Ascending aorta (tissue), 2 donors: ENCODE measurements at regions not wholly inside any gene's neighbourhood (a gene's known extent, or its start where the extent isn't known, plus 50 kb on each side); places are given as distances from the start of the nearest gene placed in this dataset.

Source experiments
- DNase-seq, 2 donors: peaks; one replicate each; pipeline ENCODE4 v3.0.0-alpha.2; 2019; ENCODE audit warnings: low spot score in 2 of 2
- H3K27ac ChIP-seq, 2 donors: fragments of 200-600 bp; sonication (generic); one replicate each; pipeline ENCODE4 v1.5.1; 2016 to 2017; ENCODE audit warnings: mild to moderate bottlenecking in 1 of 2
- H3K27me3 ChIP-seq: fragments of 200-600 bp; sonication (generic); one replicate; pipeline ENCODE4 v1.5.1; 2017
- H3K36me3 ChIP-seq, 2 donors: fragments of 200-600 bp; sonication (generic); one replicate each; pipeline ENCODE4 v1.5.1; 2016
- H3K4me1 ChIP-seq, 2 donors: fragments of 200-600 bp; sonication (generic); one replicate each; pipeline ENCODE4 v1.5.1; 2016 to 2017; ENCODE audit warnings: mild to moderate bottlenecking in 1 of 2
- H3K4me3 ChIP-seq, 2 donors: fragments of 200-600 bp; sonication (generic); one replicate each; pipeline ENCODE4 v1.5.1; 2016 to 2017; ENCODE audit warnings: mild to moderate bottlenecking in 1 of 2
- H3K9me3 ChIP-seq, 2 donors: fragments of 200-600 bp; sonication (generic); one replicate each; pipeline ENCODE4 v1.5.1; 2016
- intact Hi-C: fragments of 100-400 bp; cut with DNase I; formaldehyde crosslinking; loops from one replicate; pipeline ENCODE4 v1.15.1; 2023
- TF ChIP-seq, protein P1 (sequence below), 3 experiments: fragments of 200-600 bp in 2 of 3; fragments of 450-650 bp in 1 of 3; sonication (generic) in 2 of 3; IDR thresholded peaks; one replicate each; pipeline ENCODE4 v1.5.1; 2016 to 2019; ENCODE audit warnings: antibody characterized with exemption in 3 of 3, mild to moderate bottlenecking in 1 of 3, moderate library complexity in 1 of 3

DNA sequence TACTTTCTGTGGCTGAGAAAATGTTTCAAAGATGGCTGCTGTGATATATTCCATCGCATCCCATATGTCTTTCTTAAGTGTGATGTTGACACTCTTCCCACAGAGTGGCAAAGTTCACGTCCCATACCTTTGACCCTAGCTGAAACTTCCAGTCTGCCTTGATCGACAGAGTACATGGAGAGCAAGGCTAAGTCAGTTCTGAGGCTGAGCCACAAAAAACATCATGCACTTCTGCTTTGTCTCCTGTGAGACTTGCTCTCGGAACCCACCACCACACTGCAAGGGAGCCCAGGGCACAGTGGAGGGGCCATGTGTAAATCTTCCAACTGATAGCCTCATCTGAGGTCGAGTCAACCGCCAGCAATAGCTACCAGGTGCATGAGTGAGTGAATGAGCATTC is 431.9 kb upstream of the RUNX1 start:
- DNase-seq, result no peak
- intact Hi-C loops, result no loop called here
- no peaks in the 10 kb centered on the region for H3K36me3 ChIP-seq
- no peaks in the 10 kb centered on the region for H3K27me3 ChIP-seq
- H3K9me3 ChIP-seq, result no peaks in the 10 kb centered on the region
- TF ChIP-seq, protein P1, sequence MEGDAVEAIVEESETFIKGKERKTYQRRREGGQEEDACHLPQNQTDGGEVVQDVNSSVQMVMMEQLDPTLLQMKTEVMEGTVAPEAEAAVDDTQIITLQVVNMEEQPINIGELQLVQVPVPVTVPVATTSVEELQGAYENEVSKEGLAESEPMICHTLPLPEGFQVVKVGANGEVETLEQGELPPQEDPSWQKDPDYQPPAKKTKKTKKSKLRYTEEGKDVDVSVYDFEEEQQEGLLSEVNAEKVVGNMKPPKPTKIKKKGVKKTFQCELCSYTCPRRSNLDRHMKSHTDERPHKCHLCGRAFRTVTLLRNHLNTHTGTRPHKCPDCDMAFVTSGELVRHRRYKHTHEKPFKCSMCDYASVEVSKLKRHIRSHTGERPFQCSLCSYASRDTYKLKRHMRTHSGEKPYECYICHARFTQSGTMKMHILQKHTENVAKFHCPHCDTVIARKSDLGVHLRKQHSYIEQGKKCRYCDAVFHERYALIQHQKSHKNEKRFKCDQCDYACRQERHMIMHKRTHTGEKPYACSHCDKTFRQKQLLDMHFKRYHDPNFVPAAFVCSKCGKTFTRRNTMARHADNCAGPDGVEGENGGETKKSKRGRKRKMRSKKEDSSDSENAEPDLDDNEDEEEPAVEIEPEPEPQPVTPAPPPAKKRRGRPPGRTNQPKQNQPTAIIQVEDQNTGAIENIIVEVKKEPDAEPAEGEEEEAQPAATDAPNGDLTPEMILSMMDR (IDR thresholded peaks at IDR 0.05), result no peak
- H3K27ac ChIP-seq, result no peak overlapping the region
- no peak overlapping the region for H3K4me3 ChIP-seq
- peaks cover 0 to 3% of the 10 kb centered on the region in 2 donors for H3K4me1 ChIP-seq

DNA sequence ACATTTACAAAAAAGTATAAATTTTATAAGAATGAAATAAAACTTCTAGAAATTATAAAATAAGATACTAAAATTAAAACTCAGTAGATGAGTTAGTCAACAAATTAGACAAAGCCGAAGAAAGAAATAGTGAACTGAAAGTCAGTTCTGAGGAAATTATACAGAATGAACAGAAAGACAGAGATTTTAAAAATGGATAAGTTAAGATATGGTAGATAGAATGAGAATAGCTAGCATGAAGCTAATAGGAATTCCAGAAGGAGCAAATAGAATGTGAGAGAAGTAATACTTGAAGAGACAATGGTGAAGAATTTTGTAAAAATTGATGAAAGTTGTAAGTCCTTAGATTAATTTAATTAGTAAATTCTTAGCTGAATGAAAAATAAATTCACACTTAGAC is 430.4 kb upstream of the RUNX1 start:
- intact Hi-C loops, result no loop called here
- no peak for DNase-seq
- Histone ChIP-seq H3K4me1 (peaks cover 0 to 3% of the 10 kb centered on the region in 2 donors), H3K27ac (no peak overlapping the region), H3K9me3 (no peaks in the 10 kb centered on the region), H3K36me3 (no peaks in the 10 kb centered on the region), H3K27me3 (no peaks in the 10 kb centered on the region), H3K4me3 (no peak overlapping the region)
- TF ChIP-seq, protein P1 (IDR thresholded peaks at IDR 0.05), result no peak

DNA sequence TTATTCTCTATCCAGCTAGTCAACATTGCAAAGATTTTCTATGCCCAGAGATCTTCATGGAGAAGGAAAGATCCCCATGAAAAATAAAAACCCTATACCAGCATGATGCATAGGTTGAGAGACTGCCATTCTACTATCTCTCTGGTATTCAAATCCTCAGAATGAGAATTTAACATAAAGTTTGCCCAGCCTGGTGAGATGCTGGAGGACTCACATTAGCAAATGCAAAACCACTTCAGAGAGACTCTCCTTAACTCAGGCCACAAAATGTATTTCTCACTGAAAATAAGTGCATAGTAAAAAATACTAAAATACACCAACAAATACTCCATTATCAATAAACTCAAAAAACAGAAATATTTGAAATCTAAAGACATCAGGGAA is 430.0 kb upstream of the RUNX1 start:
- Histone ChIP-seq H3K27ac (peak overlapping the region in 1 of 2 donors; percentile 41), H3K4me3 (no peak overlapping the region), H3K9me3 (no peaks in the 10 kb centered on the region), H3K36me3 (no peaks in the 10 kb centered on the region), H3K27me3 (no peaks in the 10 kb centered on the region), H3K4me1 (peaks cover 0 to 3% of the 10 kb centered on the region in 2 donors)
- TF ChIP-seq, protein P1 (IDR thresholded peaks at IDR 0.05), result no peak
- no peak for DNase-seq
- intact Hi-C loops, result no loop called here

DNA sequence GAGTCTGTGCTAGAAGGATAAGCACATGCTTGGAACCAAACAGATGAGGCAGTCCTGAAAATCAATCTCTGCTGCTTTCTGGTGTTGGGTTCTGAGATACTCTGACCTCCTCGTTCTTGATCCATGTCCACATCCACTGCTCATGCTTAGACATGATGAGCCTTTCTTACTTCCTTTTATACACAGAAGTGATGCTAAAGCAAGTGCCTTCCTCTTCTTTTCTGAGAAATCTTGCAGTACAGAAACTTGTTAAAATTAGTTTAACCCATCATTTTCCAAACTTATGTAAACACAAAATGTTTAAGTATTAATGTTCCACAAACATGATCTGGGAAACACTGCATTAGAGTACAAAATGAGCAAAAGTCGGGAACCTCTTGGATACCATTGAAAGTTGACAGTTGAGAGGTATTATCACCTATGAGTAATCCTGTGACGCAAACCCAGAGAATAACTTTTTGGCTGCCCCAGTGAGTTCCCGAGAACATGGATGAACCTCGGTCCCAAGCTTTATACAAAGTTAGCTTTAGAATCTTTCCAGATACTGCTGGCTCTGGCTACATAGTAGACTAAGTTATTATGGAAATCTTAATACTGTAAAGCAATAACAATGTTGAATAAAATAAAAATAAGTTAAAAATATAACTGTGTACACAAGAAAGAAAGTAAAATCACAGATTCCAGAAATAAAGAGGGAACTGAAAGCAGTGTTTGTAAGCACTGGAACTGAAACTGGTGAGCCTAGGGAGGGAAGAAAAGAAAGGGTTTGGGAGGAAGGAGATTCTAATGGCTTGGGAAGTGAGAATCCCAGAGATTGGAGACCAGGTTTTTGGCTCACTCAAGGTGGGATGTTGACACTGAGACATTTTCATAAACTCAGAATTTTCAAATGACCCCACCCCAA is 429.3 kb upstream of the RUNX1 start:
- Histone ChIP-seq H3K4me3 (no peak overlapping the region), H3K27ac (peak overlapping the region in 1 of 2 donors; percentile 41), H3K4me1 (peaks cover 0 to 3% of the 10 kb centered on the region in 2 donors), H3K9me3 (no peaks in the 10 kb centered on the region), H3K36me3 (no peaks in the 10 kb centered on the region), H3K27me3 (no peaks in the 10 kb centered on the region)
- TF ChIP-seq, protein P1 (IDR thresholded peaks at IDR 0.05), result no peak
- intact Hi-C loops, result no loop called here
- DNase-seq, result no peak

DNA sequence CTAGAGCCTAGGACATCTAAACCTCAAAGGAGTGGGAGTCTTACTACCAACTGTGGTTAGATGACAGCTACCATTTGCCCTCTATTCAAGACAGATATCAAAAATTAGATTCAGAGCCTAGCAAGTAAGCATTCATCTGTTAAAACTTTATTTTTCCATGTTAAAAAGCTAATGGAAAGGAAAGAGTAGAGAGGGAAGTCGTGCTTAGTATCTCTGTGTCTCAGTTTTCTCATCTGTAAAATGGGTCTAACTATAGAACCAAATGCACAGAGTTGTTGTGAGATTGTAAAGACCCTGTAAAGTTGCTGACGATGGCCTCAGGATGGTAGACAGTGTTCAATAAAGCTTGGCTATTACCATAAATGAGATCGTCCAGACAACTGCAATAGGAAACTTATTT is 428.5 kb upstream of the RUNX1 start:
- peaks cover 0 to 3% of the 10 kb centered on the region in 2 donors for H3K4me1 ChIP-seq
- no peaks in the 10 kb centered on the region for H3K27me3 ChIP-seq
- H3K36me3 ChIP-seq, result no peaks in the 10 kb centered on the region
- H3K9me3 ChIP-seq, result no peaks in the 10 kb centered on the region
- TF ChIP-seq, protein P1 (IDR thresholded peaks at IDR 0.05), result no peak
- intact Hi-C loops, result no loop called here
- no peak overlapping the region for H3K4me3 ChIP-seq
- DNase-seq, result no peak
- H3K27ac ChIP-seq, result peak overlapping the region in 1 of 2 donors; percentile 21
